ENCODE measurements at regions not wholly inside any gene's neighbourhood (a gene's known extent, or its start where the extent isn't known, plus 50 kb on each side); places are given as distances from the start of the nearest gene placed in this dataset.

GRCh38 chrX:2635342-2635741, 55.8 kb upstream of the CD99 start:
- Histone ChIP-seq H3K36me3 (ENCODE audit: insufficient read depth, low read length) (no peaks in the 10 kb centered on the region), H3K4me2 (ENCODE audit: low read length) (no peak overlapping the region), H2AFZ (ENCODE audit: low read depth, low read length) (no peak overlapping the region), H3K9me3 (ENCODE audit: low read length) (no peaks in the 10 kb centered on the region), H3K27me3 (ENCODE audit: insufficient read depth, low read depth, low read length) (no peaks in the 10 kb centered on the region), H3K9ac (ENCODE audit: low read length) (no peak overlapping the region), H3K9me2 (ENCODE audit: insufficient read depth, low read length) (no peaks in the 10 kb centered on the region), H3K27ac (ENCODE audit: low read length) (peak overlapping the region; percentile 5), H4K20me1 (ENCODE audit: insufficient read depth) (no peaks in the 10 kb centered on the region), H3F3A (ENCODE audit: insufficient read depth, low read length, poor library complexity, severe bottlenecking) (no peaks in the 10 kb centered on the region), H3K4me3 (ENCODE audit: low read length) (no peak overlapping the region), H3K79me2 (replicated peaks; ENCODE audit: insufficient read depth, low read length) (no peaks in the 10 kb centered on the region)
- TF ChIP-seq REST (IDR thresholded peaks at IDR 0.05; ENCODE audit: borderline replicate concordance) (no peak), CTCF (IDR thresholded peaks at IDR 0.05; ENCODE audit: poor library complexity, severe bottlenecking) (no peak)

- Histone ChIP-seq H3F3A (ENCODE audit: insufficient read depth, low read length, poor library complexity, severe bottlenecking) (no peaks in the 10 kb centered on the region), H3K4me2 (ENCODE audit: low read length) (no peak overlapping the region)
- no peak for TF ChIP-seq MXI1 (conservative IDR thresholded peaks at IDR 0.05; ENCODE audit: poor library complexity, severe bottlenecking)
- TF ChIP-seq POLR2AphosphoS5 (IDR thresholded peaks at IDR 0.05) = no peak
- no peak for TF ChIP-seq REST (IDR thresholded peaks at IDR 0.05; ENCODE audit: borderline replicate concordance)
- no peak for TF ChIP-seq CTCF (IDR thresholded peaks at IDR 0.05; ENCODE audit: poor library complexity, severe bottlenecking)
- no peak for TF ChIP-seq TAF1 (IDR thresholded peaks at IDR 0.05; ENCODE audit: low read depth)
- no peak for TF ChIP-seq EZH2 (IDR thresholded peaks at IDR 0.05; ENCODE audit: borderline replicate concordance, insufficient read depth, low read length, poor library complexity, severe bottlenecking)
- no peak for TF ChIP-seq RAD21 (conservative IDR thresholded peaks at IDR 0.05)
- TF ChIP-seq SMC3 (conservative IDR thresholded peaks at IDR 0.05; ENCODE audit: poor library complexity) = no peak
- TF ChIP-seq EP300 (conservative IDR thresholded peaks at IDR 0.05; ENCODE audit: poor library complexity, severe bottlenecking) = no peak
These were observed 58.3 kb upstream of the CD99 start for GRCh38 chrX:2632533-2633504.

More at GRCh38 chrX:2632533-2633504, 58.3 kb upstream of the CD99 start:
- Histone ChIP-seq H4K20me1 (ENCODE audit: insufficient read depth) (no peaks in the 10 kb centered on the region), H3K36me3 (ENCODE audit: insufficient read depth, low read length) (no peaks in the 10 kb centered on the region), H3K9ac (ENCODE audit: low read length) (no peak overlapping the region), H3K9me2 (ENCODE audit: insufficient read depth, low read length) (no peaks in the 10 kb centered on the region), H2AFZ (ENCODE audit: low read depth, low read length) (no peak overlapping the region), H3K27ac (ENCODE audit: low read length) (no peak overlapping the region), H3K4me3 (ENCODE audit: low read length) (no peak overlapping the region), H3K9me3 (ENCODE audit: low read length) (no peaks in the 10 kb centered on the region), H3K79me2 (replicated peaks; ENCODE audit: insufficient read depth, low read length) (no peaks in the 10 kb centered on the region), H3K27me3 (ENCODE audit: insufficient read depth, low read depth, low read length) (no peaks in the 10 kb centered on the region)
